ENCODE measurements at regions not wholly inside any gene's neighbourhood (a gene's known extent, or its start where the extent isn't known, plus 50 kb on each side); places are given as distances from the start of the nearest gene placed in this dataset.

- no peaks in the 10 kb centered on the region for H3K4me1 ChIP-seq (replicated peaks)
- no peaks in the 10 kb centered on the region for H3K36me3 ChIP-seq
- H3K9me3 ChIP-seq = no peaks in the 10 kb centered on the region
- DNase-seq (ENCODE audit: low spot score) = no peak
- intact Hi-C loops (cut with DNase I) = no loop called here
- 79% methylated on average over 2 of the region's 2 CpGs for whole genome bisulfite sequencing
- H3K27me3 ChIP-seq (replicated peaks; ENCODE audit: insufficient read depth) = no peaks in the 10 kb centered on the region
- H3K4me3 ChIP-seq = no peak overlapping the region
- no peak overlapping the region for H3K27ac ChIP-seq
- no peak for TF ChIP-seq POLR2AphosphoS5 (IDR thresholded peaks at IDR 0.05)
- TF ChIP-seq, protein P1, sequence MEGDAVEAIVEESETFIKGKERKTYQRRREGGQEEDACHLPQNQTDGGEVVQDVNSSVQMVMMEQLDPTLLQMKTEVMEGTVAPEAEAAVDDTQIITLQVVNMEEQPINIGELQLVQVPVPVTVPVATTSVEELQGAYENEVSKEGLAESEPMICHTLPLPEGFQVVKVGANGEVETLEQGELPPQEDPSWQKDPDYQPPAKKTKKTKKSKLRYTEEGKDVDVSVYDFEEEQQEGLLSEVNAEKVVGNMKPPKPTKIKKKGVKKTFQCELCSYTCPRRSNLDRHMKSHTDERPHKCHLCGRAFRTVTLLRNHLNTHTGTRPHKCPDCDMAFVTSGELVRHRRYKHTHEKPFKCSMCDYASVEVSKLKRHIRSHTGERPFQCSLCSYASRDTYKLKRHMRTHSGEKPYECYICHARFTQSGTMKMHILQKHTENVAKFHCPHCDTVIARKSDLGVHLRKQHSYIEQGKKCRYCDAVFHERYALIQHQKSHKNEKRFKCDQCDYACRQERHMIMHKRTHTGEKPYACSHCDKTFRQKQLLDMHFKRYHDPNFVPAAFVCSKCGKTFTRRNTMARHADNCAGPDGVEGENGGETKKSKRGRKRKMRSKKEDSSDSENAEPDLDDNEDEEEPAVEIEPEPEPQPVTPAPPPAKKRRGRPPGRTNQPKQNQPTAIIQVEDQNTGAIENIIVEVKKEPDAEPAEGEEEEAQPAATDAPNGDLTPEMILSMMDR (IDR thresholded peaks at IDR 0.05) = no peak
- TF ChIP-seq POLR2A (IDR thresholded peaks at IDR 0.05) = no peak
Measured at GRCh38 chr18:51936115-51936514, 403.9 kb upstream of the DCC start.

DNA sequence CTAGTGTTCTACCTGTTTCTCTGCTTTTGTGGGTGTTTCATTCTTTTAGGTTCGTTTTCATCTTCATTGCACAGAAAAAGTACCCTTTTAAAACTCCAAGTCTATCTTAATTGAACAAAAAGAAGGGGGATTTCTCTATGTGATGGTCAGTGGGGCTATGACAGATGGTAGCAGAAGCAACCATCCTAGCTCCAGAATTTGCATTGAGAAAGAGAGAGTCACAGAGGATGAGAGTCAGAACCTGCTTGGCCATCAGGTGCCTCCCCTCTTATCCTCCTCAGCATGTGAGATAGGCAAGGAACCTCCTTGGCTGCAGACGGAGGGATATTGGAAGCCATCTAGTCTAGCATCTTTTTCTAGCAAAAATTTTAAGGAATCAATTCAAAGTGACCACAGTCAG is 398.0 kb upstream of the DCC start:
- no peaks in the 10 kb centered on the region for H3K9me3 ChIP-seq
- H3K4me3 ChIP-seq = no peak overlapping the region
- TF ChIP-seq POLR2AphosphoS5 (IDR thresholded peaks at IDR 0.05) = no peak
- TF ChIP-seq POLR2A (IDR thresholded peaks at IDR 0.05) = no peak
- TF ChIP-seq, protein P1 (IDR thresholded peaks at IDR 0.05) = no peak
- H3K4me1 ChIP-seq (replicated peaks) = no peaks in the 10 kb centered on the region
- 70% methylated on average over 2 of the region's 2 CpGs for WGBS
- no peak overlapping the region for H3K27ac ChIP-seq
- no peak for DNase-seq (ENCODE audit: low spot score)
- intact Hi-C loops (cut with DNase I) = no loop called here
- H3K27me3 ChIP-seq (replicated peaks; ENCODE audit: insufficient read depth) = no peaks in the 10 kb centered on the region
- H3K36me3 ChIP-seq = no peaks in the 10 kb centered on the region

DNA sequence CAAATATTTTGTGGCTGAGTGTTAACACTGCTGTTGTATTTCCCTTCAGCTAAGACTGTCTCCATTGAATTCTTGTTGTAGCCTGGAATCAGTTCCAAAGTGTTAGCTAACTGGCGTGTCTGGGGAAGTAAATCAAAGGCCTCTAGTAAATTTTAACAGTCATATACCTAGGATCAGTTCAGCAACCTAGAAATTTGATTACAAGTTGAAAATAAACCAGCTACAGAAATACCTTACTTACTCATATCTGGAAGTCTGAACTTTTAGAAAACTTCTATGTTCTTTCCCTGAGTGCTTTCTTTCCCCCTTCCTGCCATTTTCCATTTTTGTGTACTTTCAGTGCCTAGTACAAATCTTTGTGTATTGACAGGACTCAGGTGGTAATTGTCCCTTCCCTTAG is 396.7 kb upstream of the DCC start:
- Histone ChIP-seq H3K27ac (no peak overlapping the region), H3K9me3 (no peaks in the 10 kb centered on the region), H3K4me1 (replicated peaks) (no peaks in the 10 kb centered on the region), H3K36me3 (no peaks in the 10 kb centered on the region), H3K27me3 (replicated peaks; ENCODE audit: insufficient read depth) (no peaks in the 10 kb centered on the region), H3K4me3 (no peak overlapping the region)
- intact Hi-C loops (cut with DNase I) = no loop called here
- DNase-seq (ENCODE audit: low spot score) = no peak
- TF ChIP-seq, protein P1 (IDR thresholded peaks at IDR 0.05) = no peak
- TF ChIP-seq POLR2A (IDR thresholded peaks at IDR 0.05) (no peak), POLR2AphosphoS5 (IDR thresholded peaks at IDR 0.05) (no peak)
- 50% methylated on average over 1 of the region's 1 CpG for WGBS

- WGBS = 47% methylated on average over 4 of the region's 4 CpGs
- Histone ChIP-seq H3K4me3 (no peak overlapping the region), H3K27ac (no peak overlapping the region), H3K4me1 (replicated peaks) (no peaks in the 10 kb centered on the region), H3K9me3 (no peaks in the 10 kb centered on the region), H3K36me3 (no peaks in the 10 kb centered on the region), H3K27me3 (replicated peaks; ENCODE audit: insufficient read depth) (no peaks in the 10 kb centered on the region)
- intact Hi-C loops (cut with DNase I) = no loop called here
- DNase-seq (ENCODE audit: low spot score) = no peak
- TF ChIP-seq POLR2AphosphoS5 (IDR thresholded peaks at IDR 0.05) (no peak), POLR2A (IDR thresholded peaks at IDR 0.05) (no peak)
- TF ChIP-seq, protein P1 (IDR thresholded peaks at IDR 0.05) = no peak
Measured at GRCh38 chr18:51946946-51947345, 393.1 kb upstream of the DCC start.

DNA sequence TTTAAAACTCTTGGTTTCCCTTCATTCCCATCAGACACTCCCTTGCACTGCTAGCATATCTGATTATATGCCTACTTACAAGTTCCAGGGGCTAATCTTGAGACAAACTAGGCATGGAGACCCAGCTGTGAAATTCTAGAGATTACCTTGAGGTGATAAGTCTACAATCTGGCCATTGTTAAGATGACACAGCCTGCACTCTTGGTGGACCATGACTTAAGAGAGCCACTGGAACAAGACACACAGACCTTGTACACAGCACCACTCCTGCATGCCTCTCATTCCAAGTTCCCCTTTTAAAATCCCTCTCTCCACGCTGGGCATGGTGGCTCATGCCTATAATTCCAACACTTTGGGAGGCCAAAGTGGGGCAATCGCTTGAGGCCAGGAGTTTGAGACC is 387.2 kb upstream of the DCC start:
- no peaks in the 10 kb centered on the region for H3K4me1 ChIP-seq (replicated peaks)
- intact Hi-C loops (cut with DNase I) = no loop called here

More for the DNA sequence above, 387.2 kb upstream of the DCC start:
- no peaks in the 10 kb centered on the region for H3K9me3 ChIP-seq
- no peaks in the 10 kb centered on the region for H3K27me3 ChIP-seq (replicated peaks; ENCODE audit: insufficient read depth)
- no peak overlapping the region for H3K27ac ChIP-seq
- no peak for TF ChIP-seq POLR2AphosphoS5 (IDR thresholded peaks at IDR 0.05)
- TF ChIP-seq, protein P1 (IDR thresholded peaks at IDR 0.05) = no peak
- no peak for TF ChIP-seq POLR2A (IDR thresholded peaks at IDR 0.05)
- H3K4me3 ChIP-seq = no peak overlapping the region
- 76% methylated on average over 2 of the region's 2 CpGs for WGBS
- no peaks in the 10 kb centered on the region for H3K36me3 ChIP-seq
- no peak for DNase-seq (ENCODE audit: low spot score)
